Mesendoderm (in vitro differentiated cells): ENCODE measurements at regions not wholly inside any gene's neighbourhood (a gene's known extent, or its start where the extent isn't known, plus 50 kb on each side); places are given as distances from the start of the nearest gene placed in this dataset.

Experiments used
- DNase-seq: peaks from one replicate; pipeline ENCODE4 v3.0.0; 2013
- H2AK5ac ChIP-seq: 2 replicates; pipeline ENCODE4 v1.6.1; 2013; ENCODE audit warnings: low read length, inconsistent platforms
- H2BK120ac ChIP-seq: 2 replicates; pipeline ENCODE4 v1.6.1; 2013; ENCODE audit warnings: low read depth, mild to moderate bottlenecking, low read length, moderate library complexity, mixed read lengths
- H2BK15ac ChIP-seq: replicated peaks from 2 replicates; pipeline ENCODE4 v1.6.1; 2013; ENCODE audit warnings: low read depth, mild to moderate bottlenecking, moderate library complexity
- H2BK5ac ChIP-seq: 2 replicates; pipeline ENCODE4 v1.6.1; 2013; ENCODE audit warnings: low read length, inconsistent platforms
- H3K18ac ChIP-seq: 2 replicates; pipeline ENCODE4 v1.6.1; 2013; ENCODE audit warnings: mild to moderate bottlenecking, low read length, mixed read lengths
- H3K23ac ChIP-seq: one replicate; pipeline ENCODE4 v1.6.1; 2013; ENCODE audit warnings: low read length
- H3K27ac ChIP-seq: 2 replicates; pipeline ENCODE4 v1.5.1; 2013; ENCODE audit warnings: low read depth, mild to moderate bottlenecking, inconsistent platforms, low read length, moderate library complexity
- H3K27me3 ChIP-seq: 2 replicates; pipeline ENCODE4 v1.6.1; 2013; ENCODE audit warnings: low read length, control low read depth, mild to moderate bottlenecking, inconsistent platforms; ENCODE audit not compliant: insufficient read depth, poor library complexity
- H3K36me3 ChIP-seq: 2 replicates; pipeline ENCODE4 v1.6.1; 2013; ENCODE audit warnings: low read length, inconsistent platforms; ENCODE audit not compliant: control insufficient read depth, insufficient read depth
- H3K4ac ChIP-seq: one replicate; pipeline ENCODE4 v1.6.1; 2013; ENCODE audit warnings: low read depth, mild to moderate bottlenecking, low read length, moderate library complexity
- H3K4me1 ChIP-seq: 2 replicates; pipeline ENCODE4 v1.6.1; 2013; ENCODE audit warnings: low read depth, low read length, inconsistent platforms; ENCODE audit not compliant: control insufficient read depth
- H3K4me2 ChIP-seq: 2 replicates; pipeline ENCODE4 v1.6.1; 2013; ENCODE audit warnings: low read length
- H3K4me3 ChIP-seq: 2 replicates; pipeline ENCODE4 v1.5.1; 2013; ENCODE audit warnings: mild to moderate bottlenecking, low read length
- H3K56ac ChIP-seq: one replicate; pipeline ENCODE4 v1.6.1; 2013; ENCODE audit warnings: low read length
- H3K79me1 ChIP-seq: 2 replicates; pipeline ENCODE4 v1.6.1; 2013; ENCODE audit warnings: low read length, inconsistent platforms
- H3K79me2 ChIP-seq: 2 replicates; pipeline ENCODE4 v1.6.1; 2013; ENCODE audit warnings: mild to moderate bottlenecking, low read length; ENCODE audit not compliant: control insufficient read depth, insufficient read depth
- H3K9ac ChIP-seq: 2 replicates; pipeline ENCODE4 v1.6.1; 2013; ENCODE audit warnings: low read length, inconsistent platforms
- H4K5ac ChIP-seq: one replicate; pipeline ENCODE4 v1.6.1; 2013; ENCODE audit warnings: low read length
- H4K8ac ChIP-seq: one replicate; pipeline ENCODE4 v1.6.1; 2013; ENCODE audit warnings: low read depth, mild to moderate bottlenecking, control low read depth, low read length, moderate library complexity
- WGBS: extraction: QIAGEN DNeasy Blood & Tissue Kit; methylation state at CpG from one replicate; pipeline ENCODE4 v1.1.7; 2013; ENCODE audit warnings: low lambda C conversion rate, missing lambda C conversion rate; ENCODE audit not compliant: insufficient coverage; ENCODE audit errors: extremely low coverage; 5-methylcytosine and 5-hydroxymethylcytosine counted together

DNA sequence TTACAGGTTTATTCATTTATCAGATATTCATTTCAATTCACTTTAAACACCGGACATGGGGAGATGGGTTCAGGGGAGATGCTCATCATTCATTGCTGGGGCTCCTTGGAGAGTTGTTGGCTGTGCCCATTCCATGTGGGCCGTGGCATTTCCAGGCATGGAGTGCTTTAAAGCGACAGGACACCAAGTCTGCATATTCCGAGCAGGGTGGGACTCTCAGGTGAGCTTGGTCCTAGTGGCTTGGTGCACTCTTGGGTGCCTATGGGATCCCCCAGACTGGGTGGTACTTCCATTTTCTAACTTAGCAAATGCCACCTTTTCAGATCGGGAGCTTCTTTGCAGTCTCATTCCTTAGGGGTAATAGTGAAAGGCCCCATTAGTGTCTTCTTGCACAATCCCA, 619.5 kb upstream of the CADM1 start:
- no peak overlapping the region for H2BK120ac ChIP-seq
- H3K27ac ChIP-seq, result no peak overlapping the region
- no peaks in the 10 kb centered on the region for H3K36me3 ChIP-seq
- H4K8ac ChIP-seq, result no peak overlapping the region
- H3K4ac ChIP-seq, result no peak overlapping the region
- no peak overlapping the region for H3K56ac ChIP-seq
- no peak for DNase-seq
- no peaks in the 10 kb centered on the region for H3K79me1 ChIP-seq
- H2BK15ac ChIP-seq, result no peak overlapping the region
- H3K4me2 ChIP-seq, result no peak overlapping the region
- H2BK5ac ChIP-seq, result no peak overlapping the region
- H3K4me3 ChIP-seq, result no peak overlapping the region
- no peak overlapping the region for H4K5ac ChIP-seq
- no peak overlapping the region for H2AK5ac ChIP-seq
- WGBS, result no CpG with 5 or more reads among the region's 5 CpGs
- H3K4me1 ChIP-seq, result peaks cover 2% of the 10 kb centered on the region
- H3K18ac ChIP-seq, result no peak overlapping the region
- H3K9ac ChIP-seq, result no peak overlapping the region
- no peak overlapping the region for H3K23ac ChIP-seq
- H3K27me3 ChIP-seq, result no peaks in the 10 kb centered on the region
- H3K79me2 ChIP-seq, result no peaks in the 10 kb centered on the region

- Histone ChIP-seq H3K4me1 (peaks cover 2% of the 10 kb centered on the region), H3K79me1 (no peaks in the 10 kb centered on the region), H3K27me3 (no peaks in the 10 kb centered on the region), H2AK5ac (no peak overlapping the region), H4K8ac (no peak overlapping the region), H3K9ac (no peak overlapping the region), H3K4me2 (no peak overlapping the region), H3K27ac (no peak overlapping the region), H3K56ac (no peak overlapping the region), H3K4ac (no peak overlapping the region), H2BK120ac (no peak overlapping the region), H2BK5ac (no peak overlapping the region), H3K4me3 (no peak overlapping the region), H3K79me2 (no peaks in the 10 kb centered on the region), H3K36me3 (no peaks in the 10 kb centered on the region), H3K23ac (no peak overlapping the region), H2BK15ac (no peak overlapping the region), H4K5ac (no peak overlapping the region), H3K18ac (no peak overlapping the region)
- no CpG with 5 or more reads among the region's 8 CpGs for WGBS
- DNase-seq, result no peak
Measured at GRCh38 chr11:116122697-116123472, 618.7 kb upstream of the CADM1 start.

DNA sequence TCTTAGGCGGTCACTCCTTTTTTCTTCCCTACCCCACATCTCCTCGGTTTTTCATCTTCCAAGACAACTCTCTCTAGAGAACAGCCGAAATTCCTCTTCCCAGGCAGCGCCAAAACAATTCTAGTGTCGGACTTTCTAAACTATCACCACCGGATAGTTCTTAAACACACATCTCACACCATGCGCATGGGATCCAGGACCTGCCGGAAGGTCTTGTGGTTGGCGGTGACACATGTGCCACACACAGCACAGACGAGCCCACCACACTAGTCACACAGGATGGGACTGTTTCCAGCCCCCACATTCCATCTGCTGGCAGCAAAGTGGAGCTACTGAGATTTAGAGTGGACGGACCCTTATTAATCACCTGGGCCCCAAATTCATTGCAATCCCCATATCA, 614.9 kb upstream of the CADM1 start:
- Histone ChIP-seq H3K4me3 (no peak overlapping the region), H3K79me2 (no peaks in the 10 kb centered on the region), H3K18ac (no peak overlapping the region), H3K27ac (no peak overlapping the region), H3K27me3 (no peaks in the 10 kb centered on the region), H3K79me1 (no peaks in the 10 kb centered on the region), H3K23ac (no peak overlapping the region), H2AK5ac (no peak overlapping the region), H3K4ac (no peak overlapping the region), H2BK120ac (no peak overlapping the region), H3K4me1 (peaks cover 3% of the 10 kb centered on the region), H3K9ac (no peak overlapping the region), H4K5ac (no peak overlapping the region), H3K56ac (no peak overlapping the region), H4K8ac (no peak overlapping the region), H2BK15ac (no peak overlapping the region), H2BK5ac (no peak overlapping the region), H3K4me2 (no peak overlapping the region), H3K36me3 (no peaks in the 10 kb centered on the region)
- WGBS, result no CpG with 5 or more reads among the region's 11 CpGs
- DNase-seq, result no peak

DNA sequence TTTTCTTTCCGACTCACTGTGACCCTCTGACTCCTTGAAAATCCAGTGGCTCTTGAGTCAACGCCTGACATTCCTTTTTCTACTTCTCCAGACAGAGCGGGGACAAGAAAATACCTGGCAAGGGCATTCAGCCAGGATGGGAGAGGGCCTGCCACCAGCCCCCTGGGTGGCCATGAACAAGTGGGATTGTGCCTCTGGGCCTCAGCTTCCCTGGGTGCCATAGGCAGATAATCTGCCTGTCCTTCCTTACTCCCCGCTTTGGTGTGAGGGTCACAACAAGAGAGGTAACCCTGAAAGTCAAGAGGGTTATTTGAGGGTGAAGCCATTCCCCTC, 613.9 kb upstream of the CADM1 start:
- H2BK120ac ChIP-seq, result no peak overlapping the region
- H3K27me3 ChIP-seq, result no peaks in the 10 kb centered on the region
- H3K4ac ChIP-seq, result no peak overlapping the region
- H3K9ac ChIP-seq, result no peak overlapping the region
- H3K36me3 ChIP-seq, result no peaks in the 10 kb centered on the region
- no peak overlapping the region for H4K5ac ChIP-seq
- DNase-seq, result no peak
- WGBS, result no CpG with 5 or more reads among the region's 4 CpGs
- no peak overlapping the region for H2BK15ac ChIP-seq
- H3K56ac ChIP-seq, result no peak overlapping the region
- H2AK5ac ChIP-seq, result no peak overlapping the region
- H3K23ac ChIP-seq, result no peak overlapping the region
- H3K4me2 ChIP-seq, result no peak overlapping the region
- H3K79me2 ChIP-seq, result no peaks in the 10 kb centered on the region
- no peak overlapping the region for H3K4me3 ChIP-seq
- peaks cover 5% of the 10 kb centered on the region for H3K4me1 ChIP-seq
- H3K18ac ChIP-seq, result no peak overlapping the region
- H4K8ac ChIP-seq, result no peak overlapping the region
- no peak overlapping the region for H2BK5ac ChIP-seq
- no peak overlapping the region for H3K27ac ChIP-seq
- H3K79me1 ChIP-seq, result no peaks in the 10 kb centered on the region

GRCh38 chr11:116117331-116118137, 613.3 kb upstream of the CADM1 start:
- H3K56ac ChIP-seq, result no peak overlapping the region
- no peak overlapping the region for H3K9ac ChIP-seq
- H3K27ac ChIP-seq, result no peak overlapping the region
- no peaks in the 10 kb centered on the region for H3K79me1 ChIP-seq
- H3K4me1 ChIP-seq, result peaks cover 5% of the 10 kb centered on the region
- H3K23ac ChIP-seq, result no peak overlapping the region
- H2BK15ac ChIP-seq, result no peak overlapping the region
- no peaks in the 10 kb centered on the region for H3K27me3 ChIP-seq
- no peak overlapping the region for H3K4me2 ChIP-seq
- no peak overlapping the region for H3K18ac ChIP-seq
- no peak for DNase-seq
- no peaks in the 10 kb centered on the region for H3K36me3 ChIP-seq
- H2BK5ac ChIP-seq, result no peak overlapping the region
- no CpG with 5 or more reads among the region's 12 CpGs for WGBS
- no peak overlapping the region for H4K8ac ChIP-seq
- H3K4ac ChIP-seq, result no peak overlapping the region
- H4K5ac ChIP-seq, result no peak overlapping the region
- no peaks in the 10 kb centered on the region for H3K79me2 ChIP-seq
- no peak overlapping the region for H2BK120ac ChIP-seq
- no peak overlapping the region for H3K4me3 ChIP-seq
- H2AK5ac ChIP-seq, result no peak overlapping the region
